ENCODE measurements at regions not wholly inside any gene's neighbourhood (a gene's known extent, or its start where the extent isn't known, plus 50 kb on each side); places are given as distances from the start of the nearest gene placed in this dataset.

- no peak for TF ChIP-seq CTCF (IDR thresholded peaks at IDR 0.05)
- no peak for DNase-seq
- intact Hi-C loops (cut with DNase I): no loop called here
- H3K4me3 ChIP-seq: no peak overlapping the region
- H3K27ac ChIP-seq: no peak overlapping the region
- H3K27me3 ChIP-seq: no peaks in the 10 kb centered on the region
- no peaks in the 10 kb centered on the region for H3K36me3 ChIP-seq
- WGBS, 2 donors: 86 to 95% methylated on average over 1 of the region's 1 CpG
- H3K4me1 ChIP-seq: peaks cover 0 to 8% (median 3%) of the 10 kb centered on the region in 4 donors
- H3K9me3 ChIP-seq: no peaks in the 10 kb centered on the region
Observed at GRCh38 chr7:35316549-35316948, 62.6 kb upstream of the TBX20 start.

- Histone ChIP-seq H3K27ac (no peak overlapping the region), H3K36me3 (no peaks in the 10 kb centered on the region), H3K4me3 (no peak overlapping the region), H3K9me3 (no peaks in the 10 kb centered on the region), H3K4me1 (peaks cover 0 to 8% (median 3%) of the 10 kb centered on the region in 4 donors), H3K27me3 (no peaks in the 10 kb centered on the region)
- TF ChIP-seq EP300 (IDR thresholded peaks at IDR 0.05) (no peak), CTCF (IDR thresholded peaks at IDR 0.05) (no peak), POLR2A (IDR thresholded peaks at IDR 0.05) (no peak), POLR2AphosphoS5 (IDR thresholded peaks at IDR 0.05) (no peak)
- 88 to 90% methylated on average over 2 of the region's 2 CpGs for WGBS, 2 donors
- intact Hi-C loops (cut with DNase I): no loop called here
- no peak for DNase-seq
Observed at GRCh38 chr7:35315517-35315916, 61.6 kb upstream of the TBX20 start.

- Histone ChIP-seq H3K4me3 (no peak overlapping the region), H3K27me3 (no peaks in the 10 kb centered on the region), H3K9me3 (no peaks in the 10 kb centered on the region), H3K36me3 (no peaks in the 10 kb centered on the region), H3K27ac (no peak overlapping the region), H3K4me1 (peaks cover 0 to 8% (median 3%) of the 10 kb centered on the region in 4 donors)
- WGBS, 2 donors: 57 to 82% methylated on average over 2 of the region's 2 CpGs
- DNase-seq: no peak
- intact Hi-C loops (cut with DNase I): no loop called here
- TF ChIP-seq EP300 (IDR thresholded peaks at IDR 0.05) (no peak), POLR2AphosphoS5 (IDR thresholded peaks at IDR 0.05) (no peak), POLR2A (IDR thresholded peaks at IDR 0.05) (no peak), CTCF (IDR thresholded peaks at IDR 0.05) (no peak)
Observed at GRCh38 chr7:35314354-35314753, 60.5 kb upstream of the TBX20 start.

GRCh38 chr7:35313575-35313974 is 59.7 kb upstream of the TBX20 start:
- Histone ChIP-seq H3K4me1 (peaks cover 0 to 8% (median 3%) of the 10 kb centered on the region in 4 donors), H3K4me3 (no peak overlapping the region), H3K27ac (no peak overlapping the region), H3K27me3 (no peaks in the 10 kb centered on the region), H3K36me3 (no peaks in the 10 kb centered on the region), H3K9me3 (no peaks in the 10 kb centered on the region)
- no peak for DNase-seq
- intact Hi-C loops (cut with DNase I): no loop called here
- 44 to 54% methylated on average over 1 of the region's 1 CpG for WGBS, 2 donors
- no peak for TF ChIP-seq POLR2AphosphoS5 (IDR thresholded peaks at IDR 0.05)
- no peak for TF ChIP-seq CTCF (IDR thresholded peaks at IDR 0.05)
- no peak for TF ChIP-seq EP300 (IDR thresholded peaks at IDR 0.05)
- no peak for TF ChIP-seq POLR2A (IDR thresholded peaks at IDR 0.05)

Data from sigmoid colon (tissue), 6 donors.